Gastroesophageal sphincter (tissue), 4 donors: ENCODE measurements at regions not wholly inside any gene's neighbourhood (a gene's known extent, or its start where the extent isn't known, plus 50 kb on each side); places are given as distances from the start of the nearest gene placed in this dataset.
"Not testable (repeated sequence)": the region's sequence is repeated elsewhere in the genome, so short reads cannot be mapped to it uniquely, and the experiment has no call there.

Experiments used
- ATAC-seq: fragments of 150-250 bp; one replicate; pipeline ENCODE4 v1.9.1; 2016; ENCODE audit warnings: mild to moderate bottlenecking, moderate library complexity
- H3K27ac ChIP-seq, 4 donors: fragments of 200-600 bp; sonication (generic) in 3 of 4; 1 replicate in 3 of 4; 2 replicates in 1 of 4; pipeline ENCODE4 v1.5.1; 2016 to 2019
- H3K27me3 ChIP-seq: fragments of 200-600 bp; sonication (generic); one replicate; pipeline ENCODE4 v1.5.1; 2019
- H3K36me3 ChIP-seq, 2 donors: fragments of 200-600 bp; sonication (generic); one replicate each; pipeline ENCODE4 v1.5.1; 2019; ENCODE audit warnings: control low read depth in 1 of 2
- H3K4me1 ChIP-seq, 3 donors: fragments of 200-600 bp; sonication (generic); 1 replicate in 2 of 3; 2 replicates in 1 of 3; pipeline ENCODE4 v1.5.1; 2016 to 2019; ENCODE audit warnings: control low read depth in 2 of 3
- H3K4me3 ChIP-seq, 2 donors: fragments of 200-600 bp; sonication (generic); one replicate each; pipeline ENCODE4 v1.5.1; 2019; ENCODE audit warnings: mild to moderate bottlenecking in 1 of 2, moderate library complexity in 1 of 2
- H3K9me3 ChIP-seq, 3 donors: fragments of 200-600 bp; sonication (generic); one replicate each; pipeline ENCODE4 v1.5.1; 2017 to 2019; ENCODE audit warnings: control low read depth in 2 of 3
- WGBS, 2 donors: methylation state at CpG; one replicate each; pipeline ENCODE4 v1.1.5; 2018; ENCODE audit warnings: low coverage in 1 of 2; 5-methylcytosine and 5-hydroxymethylcytosine counted together
- TF ChIP-seq, protein P1 (sequence below), 4 experiments: fragments of 200-600 bp in 2 of 4; fragments of 450-650 bp in 2 of 4; sonication (generic) in 1 of 4; IDR thresholded peaks; one replicate each; pipeline ENCODE4 v1.5.1; 2017 to 2019; ENCODE audit warnings: antibody characterized with exemption in 4 of 4, mild to moderate bottlenecking in 2 of 4, moderate library complexity in 2 of 4

DNA sequence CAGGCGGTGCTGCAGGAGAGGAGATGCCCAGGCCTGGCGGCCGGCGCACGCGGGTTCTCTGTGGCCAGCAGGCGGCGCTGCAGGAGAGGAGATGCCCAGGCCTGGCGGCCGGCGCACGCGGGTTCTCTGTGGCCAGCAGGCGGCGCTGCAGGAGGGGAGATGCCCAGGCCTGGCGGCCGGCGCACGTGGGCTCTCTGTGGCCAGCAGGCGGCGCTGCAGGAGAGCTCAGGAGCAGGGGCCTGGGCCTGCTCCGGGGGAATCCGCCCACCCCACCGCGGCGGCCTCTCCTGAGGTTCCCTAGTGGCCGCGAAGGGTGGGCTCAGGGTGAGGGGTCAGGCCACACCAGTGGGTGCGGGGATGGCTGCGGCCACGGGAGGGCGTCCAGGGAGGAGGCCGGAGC, 75.9 kb downstream of the OR4F16 start:
- ATAC-seq, H3K9me3 ChIP-seq, H3K27ac ChIP-seq, H3K36me3 ChIP-seq, H3K27me3 ChIP-seq, H3K4me1 ChIP-seq, H3K4me3 ChIP-seq: not testable (repeated sequence)
- WGBS, 2 donors: no CpG with 5 or more reads among the region's 33 CpGs
- TF ChIP-seq, protein P1, sequence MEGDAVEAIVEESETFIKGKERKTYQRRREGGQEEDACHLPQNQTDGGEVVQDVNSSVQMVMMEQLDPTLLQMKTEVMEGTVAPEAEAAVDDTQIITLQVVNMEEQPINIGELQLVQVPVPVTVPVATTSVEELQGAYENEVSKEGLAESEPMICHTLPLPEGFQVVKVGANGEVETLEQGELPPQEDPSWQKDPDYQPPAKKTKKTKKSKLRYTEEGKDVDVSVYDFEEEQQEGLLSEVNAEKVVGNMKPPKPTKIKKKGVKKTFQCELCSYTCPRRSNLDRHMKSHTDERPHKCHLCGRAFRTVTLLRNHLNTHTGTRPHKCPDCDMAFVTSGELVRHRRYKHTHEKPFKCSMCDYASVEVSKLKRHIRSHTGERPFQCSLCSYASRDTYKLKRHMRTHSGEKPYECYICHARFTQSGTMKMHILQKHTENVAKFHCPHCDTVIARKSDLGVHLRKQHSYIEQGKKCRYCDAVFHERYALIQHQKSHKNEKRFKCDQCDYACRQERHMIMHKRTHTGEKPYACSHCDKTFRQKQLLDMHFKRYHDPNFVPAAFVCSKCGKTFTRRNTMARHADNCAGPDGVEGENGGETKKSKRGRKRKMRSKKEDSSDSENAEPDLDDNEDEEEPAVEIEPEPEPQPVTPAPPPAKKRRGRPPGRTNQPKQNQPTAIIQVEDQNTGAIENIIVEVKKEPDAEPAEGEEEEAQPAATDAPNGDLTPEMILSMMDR (IDR thresholded peaks at IDR 0.05): peak in 1 of 4 experiments; percentile 16

DNA sequence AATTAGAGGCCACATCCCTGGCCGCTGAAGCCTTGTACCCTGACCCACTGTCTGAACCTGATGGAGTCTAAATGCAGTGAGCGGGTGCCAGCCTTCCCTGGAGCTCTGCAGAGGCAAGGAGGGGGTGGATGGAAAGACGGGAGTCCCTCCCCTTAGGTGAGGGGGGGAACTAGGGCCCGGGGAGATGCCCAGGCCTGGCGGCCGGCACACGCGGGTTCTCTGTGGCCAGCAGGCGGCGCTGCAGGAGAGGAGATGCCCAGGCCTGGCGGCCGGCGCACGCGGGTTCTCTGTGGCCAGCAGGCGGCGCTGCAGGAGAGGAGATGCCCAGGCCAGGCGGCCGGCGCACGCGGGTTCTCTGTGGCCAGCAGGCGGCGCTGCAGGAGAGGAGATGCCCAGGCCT, 77.3 kb downstream of the OR4F16 start:
- no CpG with 5 or more reads among the region's 24 CpGs for WGBS, 2 donors
- not testable (repeated sequence) for ATAC-seq

DNA sequence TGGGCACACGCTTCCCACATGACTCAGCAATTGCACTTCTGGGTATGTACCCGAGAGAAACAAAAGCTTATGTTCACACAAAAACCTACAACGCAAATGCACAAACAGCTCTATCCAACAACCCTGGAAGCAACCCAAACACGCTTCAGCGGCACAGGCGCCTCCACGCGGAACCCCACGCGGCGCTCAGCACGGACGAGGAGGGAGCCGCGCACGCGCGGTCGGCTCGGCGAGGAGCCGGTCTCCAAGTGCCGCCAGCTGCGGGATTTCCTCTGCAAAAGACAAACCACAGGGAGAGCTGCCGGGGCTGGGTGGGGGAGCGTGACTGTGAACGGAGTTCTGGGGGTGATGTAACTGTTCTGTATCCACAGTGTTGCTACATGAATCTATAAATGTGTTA, 81.2 kb downstream of the OR4F16 start:
- H3K27me3 ChIP-seq, H3K27ac ChIP-seq, H3K9me3 ChIP-seq, H3K36me3 ChIP-seq, ATAC-seq, H3K4me1 ChIP-seq, H3K4me3 ChIP-seq: not testable (repeated sequence)
- no CpG with 5 or more reads among the region's 27 CpGs for WGBS, 2 donors

More for the DNA sequence above, 77.3 kb downstream of the OR4F16 start:
- H3K4me3 ChIP-seq, H3K4me1 ChIP-seq, H3K27me3 ChIP-seq, H3K36me3 ChIP-seq, H3K9me3 ChIP-seq, H3K27ac ChIP-seq: not testable (repeated sequence)

DNA sequence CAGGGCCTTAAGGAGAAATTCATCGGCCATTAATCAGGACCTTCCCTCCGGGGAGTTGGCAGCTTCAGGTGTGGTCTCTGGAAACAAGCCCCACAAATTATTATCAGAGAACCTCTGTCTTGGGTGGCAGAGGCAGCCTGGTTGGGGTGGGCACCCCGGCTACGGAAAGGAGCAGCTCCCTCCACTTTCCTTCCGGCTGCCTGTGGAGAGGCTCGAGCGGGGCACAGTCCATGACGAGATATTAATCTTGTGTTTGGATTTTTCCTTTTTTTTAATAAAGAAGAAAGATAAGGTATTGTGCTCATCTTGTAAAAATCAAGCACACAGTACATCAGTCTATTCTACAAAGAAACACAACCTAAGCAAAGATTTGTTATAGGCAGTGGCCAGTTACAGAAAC, 98.2 kb downstream of the OR4F16 start:
- not testable (repeated sequence) for H3K27ac ChIP-seq, H3K4me3 ChIP-seq, ATAC-seq, H3K27me3 ChIP-seq, H3K4me1 ChIP-seq, H3K9me3 ChIP-seq, H3K36me3 ChIP-seq
- 88% methylated on average over 6 of the region's 8 CpGs; no CpG with 5 or more reads in 1 of the 2 donors for WGBS, 2 donors

DNA sequence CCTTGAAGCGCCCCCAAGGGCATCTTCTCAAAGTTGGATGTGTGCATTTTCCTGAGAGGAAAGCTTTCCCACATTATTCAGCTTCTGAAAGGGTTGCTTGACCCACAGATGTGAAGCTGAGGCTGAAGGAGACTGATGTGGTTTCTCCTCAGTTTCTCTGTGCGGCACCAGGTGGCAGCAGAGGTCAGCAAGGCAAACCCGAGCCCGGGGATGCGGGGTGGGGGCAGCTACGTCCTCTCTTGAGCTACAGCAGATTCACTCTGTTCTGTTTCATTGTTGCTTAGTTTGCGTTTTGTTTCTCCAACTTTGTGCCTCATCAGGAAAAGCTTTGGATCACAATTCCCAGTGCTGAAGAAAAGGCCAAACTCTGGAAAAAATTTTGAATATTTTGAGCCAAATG, 100.5 kb downstream of the OR4F16 start:
- not testable (repeated sequence) for ATAC-seq
- TF ChIP-seq, protein P1 (IDR thresholded peaks at IDR 0.05): peak in 1 of 4 experiments; percentile 36

More for the DNA sequence above, 100.5 kb downstream of the OR4F16 start:
- not testable (repeated sequence) for H3K36me3 ChIP-seq, H3K27ac ChIP-seq, H3K27me3 ChIP-seq, H3K4me3 ChIP-seq, H3K9me3 ChIP-seq, H3K4me1 ChIP-seq
- no CpG with 5 or more reads among the region's 7 CpGs for WGBS, 2 donors
